Tibial nerve (tissue), 4 donors: ENCODE measurements at regions not wholly inside any gene's neighbourhood (a gene's known extent, or its start where the extent isn't known, plus 50 kb on each side); places are given as distances from the start of the nearest gene placed in this dataset.

Experiments
- DNase-seq, 2 donors: peaks; one replicate each; pipeline ENCODE4 v3.0.0-alpha.2; 2019; ENCODE audit warnings: low spot score in 2 of 2
- H3K27ac ChIP-seq, 4 donors: fragments of 200-600 bp; sonication (generic) in 3 of 4; one replicate each; pipeline ENCODE4 v1.5.1; 2017 to 2019; ENCODE audit warnings: mild to moderate bottlenecking in 1 of 4
- H3K27me3 ChIP-seq, 2 donors: fragments of 200-600 bp; sonication (generic) in 1 of 2; one replicate each; pipeline versions ENCODE4 v1.5.1 to v1.6.0; 2017 to 2019
- H3K36me3 ChIP-seq, 3 donors: fragments of 200-600 bp; sonication (generic); one replicate each; pipeline ENCODE4 v1.5.1; 2018 to 2019
- H3K4me1 ChIP-seq, 4 donors: fragments of 200-600 bp; sonication (generic) in 3 of 4; one replicate each; pipeline ENCODE4 v1.5.1; 2017 to 2019
- H3K4me3 ChIP-seq, 4 donors: fragments of 200-600 bp; sonication (generic) in 3 of 4; one replicate each; pipeline ENCODE4 v1.5.1; 2017 to 2019; ENCODE audit warnings: mild to moderate bottlenecking in 1 of 4, moderate library complexity in 1 of 4
- H3K9me3 ChIP-seq, 4 donors: fragments of 200-600 bp; sonication (generic) in 3 of 4; one replicate each; pipeline ENCODE4 v1.5.1; 2017 to 2019
- EP300 ChIP-seq, 2 donors: sonication (generic); formaldehyde crosslinking; IDR thresholded peaks; one replicate each; pipeline ENCODE4 v1.6.1; 2017; ENCODE audit warnings: antibody characterized with exemption in 2 of 2, mild to moderate bottlenecking in 1 of 2
- POLR2A ChIP-seq, 2 donors: fragments of 450-650 bp; IDR thresholded peaks; one replicate each; pipeline ENCODE4 v1.6.1; 2017; ENCODE audit warnings: antibody characterized with exemption in 2 of 2, mild to moderate bottlenecking in 2 of 2, moderate library complexity in 2 of 2
- WGBS, 2 donors: methylation state at CpG; one replicate each; pipeline ENCODE4 v1.1.5; 2018; 5-methylcytosine and 5-hydroxymethylcytosine counted together
- TF ChIP-seq, protein P1 (sequence below), 5 experiments: fragments of 200-600 bp in 3 of 5; fragments of 450-650 bp in 2 of 5; sonication (generic) in 3 of 5; IDR thresholded peaks; one replicate each; pipeline ENCODE4 v1.5.1; 2016 to 2019; ENCODE audit warnings: antibody characterized with exemption in 5 of 5, mild to moderate bottlenecking in 3 of 5, moderate library complexity in 2 of 5

DNA sequence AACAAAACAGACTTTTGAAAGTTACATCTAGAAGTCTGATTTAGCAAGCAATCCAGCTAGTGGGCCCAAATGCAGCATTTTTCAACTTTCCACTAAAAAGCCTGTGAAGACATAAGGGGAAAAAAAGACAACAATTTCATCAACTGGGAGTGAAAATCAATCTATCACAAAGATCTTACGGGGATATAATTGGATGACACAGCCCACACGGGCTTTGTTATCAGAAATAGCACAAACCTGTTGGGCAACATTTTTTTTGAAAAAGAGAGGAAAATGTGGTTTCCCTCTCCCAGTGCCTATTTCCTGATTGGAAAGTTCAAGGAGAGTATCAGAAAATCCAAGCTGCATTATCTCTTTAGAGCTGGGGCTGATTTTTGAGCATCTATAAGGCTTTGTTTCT is 132.7 kb downstream of the EVA1A start:
- TF ChIP-seq POLR2A (IDR thresholded peaks at IDR 0.05) = no peak
- no peak for TF ChIP-seq EP300 (IDR thresholded peaks at IDR 0.05)
- TF ChIP-seq, protein P1, sequence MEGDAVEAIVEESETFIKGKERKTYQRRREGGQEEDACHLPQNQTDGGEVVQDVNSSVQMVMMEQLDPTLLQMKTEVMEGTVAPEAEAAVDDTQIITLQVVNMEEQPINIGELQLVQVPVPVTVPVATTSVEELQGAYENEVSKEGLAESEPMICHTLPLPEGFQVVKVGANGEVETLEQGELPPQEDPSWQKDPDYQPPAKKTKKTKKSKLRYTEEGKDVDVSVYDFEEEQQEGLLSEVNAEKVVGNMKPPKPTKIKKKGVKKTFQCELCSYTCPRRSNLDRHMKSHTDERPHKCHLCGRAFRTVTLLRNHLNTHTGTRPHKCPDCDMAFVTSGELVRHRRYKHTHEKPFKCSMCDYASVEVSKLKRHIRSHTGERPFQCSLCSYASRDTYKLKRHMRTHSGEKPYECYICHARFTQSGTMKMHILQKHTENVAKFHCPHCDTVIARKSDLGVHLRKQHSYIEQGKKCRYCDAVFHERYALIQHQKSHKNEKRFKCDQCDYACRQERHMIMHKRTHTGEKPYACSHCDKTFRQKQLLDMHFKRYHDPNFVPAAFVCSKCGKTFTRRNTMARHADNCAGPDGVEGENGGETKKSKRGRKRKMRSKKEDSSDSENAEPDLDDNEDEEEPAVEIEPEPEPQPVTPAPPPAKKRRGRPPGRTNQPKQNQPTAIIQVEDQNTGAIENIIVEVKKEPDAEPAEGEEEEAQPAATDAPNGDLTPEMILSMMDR (IDR thresholded peaks at IDR 0.05) = no peak
- 69 to 71% methylated on average over 2 of the region's 2 CpGs for WGBS, 2 donors
- Histone ChIP-seq H3K4me1 (no peaks in the 10 kb centered on the region), H3K27me3 (no peaks in the 10 kb centered on the region), H3K4me3 (no peak overlapping the region), H3K27ac (no peak overlapping the region), H3K36me3 (no peaks in the 10 kb centered on the region), H3K9me3 (no peaks in the 10 kb centered on the region)
- no peak for DNase-seq

DNA sequence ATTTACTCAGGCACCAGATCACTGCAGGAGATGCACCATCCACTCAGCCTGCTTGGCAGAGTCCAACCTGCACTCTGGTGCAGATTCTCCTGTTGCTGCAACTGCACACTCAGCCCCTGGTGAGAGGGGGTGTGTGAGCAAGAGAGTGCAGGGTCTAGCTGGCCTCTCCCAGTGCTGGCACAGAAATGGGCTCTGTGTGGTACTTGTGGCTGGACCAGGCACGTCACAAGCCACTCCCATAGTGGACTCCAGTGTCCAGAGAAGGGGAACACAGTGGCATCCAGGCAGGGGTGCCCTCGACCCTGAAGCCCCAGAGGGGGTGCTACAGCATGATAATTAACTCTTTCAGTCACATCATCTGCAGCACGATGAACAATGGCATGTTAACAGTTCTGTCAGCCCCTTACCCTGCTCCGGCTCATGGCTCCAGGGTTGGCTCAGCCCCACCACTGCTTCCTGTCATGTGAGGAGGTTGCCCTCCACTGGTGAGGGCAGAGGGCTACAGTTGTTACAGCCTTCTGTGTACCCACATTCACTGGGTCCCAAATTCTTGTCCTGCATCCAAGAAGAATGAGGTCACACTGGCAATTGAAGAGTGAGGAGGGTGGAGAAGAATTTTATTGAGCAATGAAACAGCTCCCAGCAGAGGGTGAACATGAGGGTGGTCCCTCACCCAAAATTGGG is 135.7 kb downstream of the EVA1A start:
- H3K36me3 ChIP-seq = no peaks in the 10 kb centered on the region
- H3K27ac ChIP-seq = no peak overlapping the region
- 40 to 44% methylated on average over 4 of the region's 4 CpGs for WGBS, 2 donors
- no peaks in the 10 kb centered on the region for H3K27me3 ChIP-seq
- TF ChIP-seq EP300 (IDR thresholded peaks at IDR 0.05) = no peak
- TF ChIP-seq, protein P1 (IDR thresholded peaks at IDR 0.05) = no peak
- no peak for TF ChIP-seq POLR2A (IDR thresholded peaks at IDR 0.05)
- no peaks in the 10 kb centered on the region for H3K9me3 ChIP-seq
- H3K4me3 ChIP-seq = no peak overlapping the region
- H3K4me1 ChIP-seq = no peaks in the 10 kb centered on the region
- no peak for DNase-seq

DNA sequence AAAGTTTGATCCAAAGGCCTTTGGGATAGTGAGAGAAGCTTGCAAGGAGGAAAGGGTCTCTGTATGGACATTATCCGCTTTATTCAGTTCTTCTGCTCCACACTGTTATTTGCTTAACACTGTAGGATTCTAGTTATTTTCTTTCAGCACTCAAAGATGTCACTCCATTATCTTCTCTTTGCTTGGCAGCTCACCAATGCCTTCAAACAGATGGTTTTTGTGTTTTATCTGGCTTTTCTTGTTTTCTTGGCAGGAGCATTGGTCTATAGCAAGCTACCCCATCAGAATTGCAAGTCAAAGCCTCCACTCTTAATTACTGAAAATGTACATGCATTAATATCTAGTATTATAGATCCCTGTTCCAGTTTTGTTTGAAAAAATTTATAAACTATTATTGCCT is 138.8 kb downstream of the EVA1A start:
- Histone ChIP-seq H3K27me3 (no peaks in the 10 kb centered on the region), H3K4me3 (no peak overlapping the region), H3K4me1 (no peaks in the 10 kb centered on the region), H3K9me3 (no peaks in the 10 kb centered on the region), H3K27ac (no peak overlapping the region), H3K36me3 (no peaks in the 10 kb centered on the region)
- no peak for DNase-seq
- 78 to 84% methylated on average over 1 of the region's 1 CpG for WGBS, 2 donors
- TF ChIP-seq, protein P1 (IDR thresholded peaks at IDR 0.05) = no peak
- TF ChIP-seq POLR2A (IDR thresholded peaks at IDR 0.05) = no peak

DNA sequence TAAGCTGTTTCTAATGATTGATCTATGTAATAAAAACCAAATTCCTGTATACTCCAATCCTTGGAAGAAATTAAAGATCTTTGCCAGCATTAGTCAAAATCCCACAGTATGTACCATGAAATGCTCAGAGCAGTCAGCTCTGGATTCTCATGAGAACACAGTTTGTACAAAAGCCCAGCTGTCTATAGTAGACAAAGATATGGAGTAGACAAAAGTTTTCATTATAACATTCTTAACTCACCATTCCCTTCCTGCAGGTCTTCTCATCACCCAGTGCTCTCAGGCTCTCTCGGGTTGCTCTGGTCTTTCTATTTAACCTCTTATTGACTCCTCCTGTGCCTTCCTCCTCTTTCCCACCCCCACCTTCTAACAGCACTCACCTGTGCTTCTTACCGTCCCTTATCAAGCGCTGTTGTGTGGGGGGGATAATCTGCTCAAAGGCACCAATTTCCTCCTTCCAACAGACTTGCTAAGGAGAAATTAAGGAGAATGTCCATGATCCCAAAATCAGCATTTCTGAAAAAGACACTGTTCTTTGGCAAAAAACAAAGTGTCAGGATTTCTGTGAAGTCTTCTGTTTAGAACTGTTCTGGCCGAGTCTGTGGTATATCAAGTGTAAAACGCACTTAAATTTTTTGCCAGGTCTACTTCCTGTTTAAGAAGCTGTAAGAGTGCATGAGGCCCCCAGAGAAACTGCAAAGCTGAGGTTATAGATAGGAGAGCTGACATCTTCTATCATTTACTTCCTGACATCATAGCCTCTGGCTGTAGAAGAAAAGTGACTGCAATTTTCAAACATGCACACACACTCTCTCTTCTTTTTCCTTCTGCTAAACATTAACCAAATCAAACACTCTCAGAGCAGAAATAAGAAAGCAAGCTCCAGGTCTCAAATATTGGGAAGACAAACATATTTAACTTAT is 144.1 kb downstream of the EVA1A start:
- Histone ChIP-seq H3K27ac (no peak overlapping the region), H3K4me1 (no peaks in the 10 kb centered on the region), H3K9me3 (no peaks in the 10 kb centered on the region), H3K4me3 (no peak overlapping the region), H3K27me3 (no peaks in the 10 kb centered on the region), H3K36me3 (no peaks in the 10 kb centered on the region)
- WGBS, 2 donors = 32 to 34% methylated on average over 5 of the region's 5 CpGs
- TF ChIP-seq POLR2A (IDR thresholded peaks at IDR 0.05) = no peak
- no peak for TF ChIP-seq EP300 (IDR thresholded peaks at IDR 0.05)
- TF ChIP-seq, protein P1 (IDR thresholded peaks at IDR 0.05) = no peak
- no peak for DNase-seq

DNA sequence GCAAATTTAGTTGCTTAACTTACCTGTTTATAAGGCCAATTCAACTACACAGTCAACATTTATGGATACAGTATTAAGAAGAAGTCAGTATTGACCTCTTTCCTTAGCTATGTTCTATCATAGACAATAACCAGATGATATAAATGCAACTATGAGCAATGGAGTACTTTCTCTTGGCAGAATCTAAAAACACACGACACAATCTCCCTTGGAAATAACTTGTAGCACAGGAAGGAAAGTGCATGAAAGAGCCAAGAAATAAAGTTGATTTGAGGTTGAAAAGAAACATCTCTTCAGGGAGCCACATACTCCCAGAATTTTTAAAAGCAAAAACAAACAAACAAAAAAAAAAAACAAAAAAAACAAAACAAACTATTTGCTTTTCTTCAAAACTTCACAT is 145.0 kb downstream of the EVA1A start:
- Histone ChIP-seq H3K36me3 (no peaks in the 10 kb centered on the region), H3K27ac (no peak overlapping the region), H3K27me3 (no peaks in the 10 kb centered on the region), H3K4me1 (no peaks in the 10 kb centered on the region), H3K4me3 (no peak overlapping the region), H3K9me3 (peaks cover 0 to 6% (median 0%) of the 10 kb centered on the region in 4 donors)
- no peak for TF ChIP-seq POLR2A (IDR thresholded peaks at IDR 0.05)
- TF ChIP-seq, protein P1 (IDR thresholded peaks at IDR 0.05) = no peak
- DNase-seq = no peak
- 56 to 64% methylated on average over 1 of the region's 1 CpG for WGBS, 2 donors
